Nephron progenitor cell (in vitro differentiated cells): ENCODE measurements at regions not wholly inside any gene's neighbourhood (a gene's known extent, or its start where the extent isn't known, plus 50 kb on each side); places are given as distances from the start of the nearest gene placed in this dataset.

Experiments
- DNase-seq: peaks from one replicate; pipeline ENCODE4 v3.0.0; 2021
- H3K27ac Mint-ChIP-seq: 2 replicates; pipeline ENCODE4 v1.8.0; 2021; ENCODE audit warnings: mild to moderate bottlenecking, moderate library complexity, mixed read lengths
- H3K27me3 Mint-ChIP-seq: 2 replicates; pipeline ENCODE4 v1.8.0; 2021; ENCODE audit warnings: mild to moderate bottlenecking, low read depth, mixed read lengths; ENCODE audit not compliant: poor library complexity
- H3K36me3 Mint-ChIP-seq: 2 replicates; pipeline ENCODE4 v1.8.0; 2021; ENCODE audit warnings: low read depth, mixed read lengths
- H3K4me1 Mint-ChIP-seq: 2 replicates; pipeline ENCODE4 v1.8.0; 2021; ENCODE audit warnings: mixed read lengths
- H3K4me3 Mint-ChIP-seq: 2 replicates; pipeline ENCODE4 v1.8.0; 2021; ENCODE audit warnings: mild to moderate bottlenecking, moderate library complexity, mixed read lengths
- H3K9me3 Mint-ChIP-seq: 2 replicates; pipeline ENCODE4 v1.8.0; 2021; ENCODE audit warnings: mild to moderate bottlenecking, moderate library complexity, mixed read lengths
- TF ChIP-seq, protein P1 (sequence below): fragments of 200-600 bp; sonication (generic); IDR thresholded peaks from 2 replicates; pipeline ENCODE4 v1.5.0; 2021; ENCODE audit warnings: antibody characterized with exemption

DNA sequence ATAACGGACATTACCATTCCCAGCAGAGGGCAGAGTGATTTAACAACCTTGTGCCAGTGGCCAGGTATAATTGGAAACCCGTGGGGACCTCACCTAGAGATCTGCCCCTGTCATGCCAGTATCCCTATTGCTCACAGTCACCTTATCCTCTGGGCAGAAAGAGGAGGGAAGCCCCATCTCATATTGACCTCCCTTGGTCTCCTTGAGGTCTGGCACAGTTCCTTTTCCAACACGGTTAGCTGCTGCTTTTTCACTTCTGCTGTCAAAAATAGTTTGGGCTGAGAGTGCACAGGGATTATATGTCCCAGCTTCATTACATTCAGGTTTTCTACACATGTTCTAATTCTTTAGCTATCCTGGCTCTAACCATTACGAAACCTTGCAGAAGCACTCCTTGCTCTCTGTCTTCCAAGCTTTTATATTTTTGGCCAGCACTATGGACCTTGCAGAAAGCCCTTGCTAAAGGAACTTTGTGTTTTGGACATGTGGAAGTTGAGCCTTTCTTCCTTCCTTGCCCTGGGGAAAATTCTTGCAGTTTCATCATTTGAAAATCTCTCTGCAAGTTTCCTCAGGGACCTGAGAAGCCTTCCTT, 111.7 kb upstream of the MIS18BP1 start:
- no peak overlapping the region for H3K27ac Mint-ChIP-seq
- peaks cover 3% of the 10 kb centered on the region for H3K27me3 Mint-ChIP-seq
- TF ChIP-seq, protein P1, sequence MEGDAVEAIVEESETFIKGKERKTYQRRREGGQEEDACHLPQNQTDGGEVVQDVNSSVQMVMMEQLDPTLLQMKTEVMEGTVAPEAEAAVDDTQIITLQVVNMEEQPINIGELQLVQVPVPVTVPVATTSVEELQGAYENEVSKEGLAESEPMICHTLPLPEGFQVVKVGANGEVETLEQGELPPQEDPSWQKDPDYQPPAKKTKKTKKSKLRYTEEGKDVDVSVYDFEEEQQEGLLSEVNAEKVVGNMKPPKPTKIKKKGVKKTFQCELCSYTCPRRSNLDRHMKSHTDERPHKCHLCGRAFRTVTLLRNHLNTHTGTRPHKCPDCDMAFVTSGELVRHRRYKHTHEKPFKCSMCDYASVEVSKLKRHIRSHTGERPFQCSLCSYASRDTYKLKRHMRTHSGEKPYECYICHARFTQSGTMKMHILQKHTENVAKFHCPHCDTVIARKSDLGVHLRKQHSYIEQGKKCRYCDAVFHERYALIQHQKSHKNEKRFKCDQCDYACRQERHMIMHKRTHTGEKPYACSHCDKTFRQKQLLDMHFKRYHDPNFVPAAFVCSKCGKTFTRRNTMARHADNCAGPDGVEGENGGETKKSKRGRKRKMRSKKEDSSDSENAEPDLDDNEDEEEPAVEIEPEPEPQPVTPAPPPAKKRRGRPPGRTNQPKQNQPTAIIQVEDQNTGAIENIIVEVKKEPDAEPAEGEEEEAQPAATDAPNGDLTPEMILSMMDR = no peak
- H3K9me3 Mint-ChIP-seq = no peaks in the 10 kb centered on the region
- H3K4me3 Mint-ChIP-seq = no peak overlapping the region
- H3K4me1 Mint-ChIP-seq = no peaks in the 10 kb centered on the region
- no peaks in the 10 kb centered on the region for H3K36me3 Mint-ChIP-seq
- no peak for DNase-seq

DNA sequence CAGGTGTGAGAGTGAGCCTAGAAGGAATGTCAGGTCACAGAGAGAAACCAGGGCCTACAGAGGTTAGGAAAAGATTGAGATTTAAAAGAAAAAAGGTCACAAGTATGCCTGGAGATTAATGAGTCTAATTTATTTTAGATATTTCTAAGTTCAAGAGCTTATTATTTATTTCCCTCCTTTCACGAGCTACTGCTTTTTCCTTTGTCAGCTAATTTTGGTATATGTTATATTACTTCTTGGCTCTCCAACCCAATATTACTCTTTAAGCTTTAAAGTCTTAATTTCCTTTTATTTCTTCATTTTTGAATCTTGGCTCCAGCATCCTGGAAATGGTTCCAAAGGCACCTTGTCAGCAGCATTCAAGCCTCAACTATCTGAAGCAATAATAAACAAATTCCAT, 109.5 kb upstream of the MIS18BP1 start:
- Mint-ChIP-seq H3K4me1 (no peaks in the 10 kb centered on the region), H3K27ac (no peak overlapping the region), H3K4me3 (no peak overlapping the region), H3K9me3 (no peaks in the 10 kb centered on the region), H3K27me3 (peaks cover 7% of the 10 kb centered on the region), H3K36me3 (no peaks in the 10 kb centered on the region)
- TF ChIP-seq, protein P1 = no peak
- no peak for DNase-seq

DNA sequence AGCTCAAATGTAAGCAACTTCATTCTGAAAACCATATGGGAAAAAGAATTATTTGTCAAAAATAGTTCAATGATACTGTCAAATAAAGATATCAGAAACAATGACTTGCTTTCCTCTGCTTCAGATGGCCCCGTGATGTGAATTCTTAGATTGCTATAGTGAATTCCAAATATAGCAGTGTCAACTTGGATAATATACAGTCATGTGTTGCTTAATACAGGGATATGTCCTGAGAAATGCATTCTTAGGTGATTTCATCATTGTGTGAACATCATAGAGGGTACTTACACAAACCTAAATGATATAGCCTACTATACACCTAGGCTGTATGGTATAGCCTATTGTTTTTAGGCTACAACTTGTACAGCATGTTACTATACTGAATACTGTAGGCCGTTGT, 108.7 kb upstream of the MIS18BP1 start:
- Mint-ChIP-seq H3K36me3 (no peaks in the 10 kb centered on the region), H3K27me3 (peaks cover 7% of the 10 kb centered on the region), H3K4me3 (no peak overlapping the region), H3K9me3 (no peaks in the 10 kb centered on the region), H3K4me1 (no peaks in the 10 kb centered on the region), H3K27ac (no peak overlapping the region)
- TF ChIP-seq, protein P1 = no peak
- DNase-seq = no peak

DNA sequence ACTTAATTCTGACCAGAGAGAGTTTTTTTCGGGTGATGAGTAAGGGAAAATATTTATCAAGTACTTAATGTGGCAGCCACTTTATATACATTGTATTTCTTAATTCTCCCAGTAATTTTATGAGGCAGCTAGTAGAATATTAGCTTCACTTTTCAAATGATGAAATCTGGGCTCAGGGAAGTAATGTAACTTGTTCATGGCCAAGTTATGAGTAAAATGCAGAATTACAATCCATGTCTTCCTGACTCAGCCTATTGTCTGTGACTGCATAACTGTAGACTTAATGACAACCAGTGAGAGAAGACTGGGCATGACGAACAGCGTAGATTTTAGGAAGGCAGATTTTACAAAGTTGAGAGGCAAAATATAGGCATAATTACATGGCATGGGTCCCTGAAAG, 106.7 kb upstream of the MIS18BP1 start:
- Mint-ChIP-seq H3K4me3 (no peak overlapping the region), H3K27me3 (peaks cover 7% of the 10 kb centered on the region), H3K9me3 (no peaks in the 10 kb centered on the region), H3K36me3 (no peaks in the 10 kb centered on the region), H3K27ac (no peak overlapping the region), H3K4me1 (no peaks in the 10 kb centered on the region)
- DNase-seq = no peak
- TF ChIP-seq, protein P1 = no peak

DNA sequence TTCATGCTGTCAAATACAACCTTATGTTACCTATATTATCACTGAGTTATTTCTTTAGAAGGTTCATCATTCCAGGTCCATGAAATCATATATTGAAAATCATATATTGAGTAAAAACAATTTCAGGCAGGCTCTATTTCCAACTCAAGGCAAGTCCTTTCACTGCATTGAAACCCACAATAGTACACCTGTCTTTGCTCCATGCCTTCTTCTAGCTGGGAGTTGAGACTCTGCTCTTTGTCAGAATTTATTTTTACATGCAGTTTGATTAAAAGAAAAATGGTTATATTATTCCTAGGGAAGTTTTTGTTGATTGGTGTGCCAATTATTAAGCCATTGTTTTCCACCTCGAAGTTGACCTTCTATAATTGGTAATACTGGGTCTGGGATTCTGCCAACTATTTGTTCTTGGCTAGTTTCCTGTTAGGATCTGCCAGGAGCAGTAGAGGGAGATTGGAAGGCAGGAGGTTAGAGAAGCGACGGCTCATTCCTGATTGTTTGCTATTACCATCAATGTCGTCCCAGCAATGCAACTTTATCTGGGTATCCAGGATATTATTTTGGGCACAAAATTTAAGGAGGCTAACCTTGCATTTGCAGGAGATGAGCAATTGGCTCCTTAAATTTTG, 79.5 kb upstream of the MIS18BP1 start:
- Mint-ChIP-seq H3K36me3 (peaks cover 17% of the 10 kb centered on the region), H3K27ac (no peak overlapping the region), H3K4me1 (peaks cover 2% of the 10 kb centered on the region), H3K4me3 (no peak overlapping the region), H3K9me3 (peaks cover 36% of the 10 kb centered on the region), H3K27me3 (peaks cover 5% of the 10 kb centered on the region)
- TF ChIP-seq, protein P1 = no peak
- DNase-seq = no peak
